GM12878 (cell line): ENCODE measurements at regions not wholly inside any gene's neighbourhood (a gene's known extent, or its start where the extent isn't known, plus 50 kb on each side); places are given as distances from the start of the nearest gene placed in this dataset.

Experiments used
- ATAC-seq: fragments of 200-7000 bp; cut with Tn5 transposase; 3 replicates; pipeline ENCODE4 v1.9.1; 2020; ENCODE audit warnings: mild to moderate bottlenecking, moderate library complexity
- BruUV-seq: library from RNA; stranded (reverse); fragments of 400-500 nt; replicated peaks from 2 replicates; lab custom pipeline; 2021; lab: Mats Ljungman, UMichigan
- CTCF ChIA-PET: fragments of 300-600 bp; sonication (Branson Sonifier 250); formaldehyde crosslinking; extraction: SDS; loops from one replicate; lab custom pipeline; 2021; ENCODE audit warnings: inconsistent platforms; lab: Yijun Ruan, JAX
- POLR2A ChIA-PET: fragments of 350-600 bp; formaldehyde crosslinking; extraction: SDS; loops from one replicate; lab custom pipeline; 2021; ENCODE audit warnings: inconsistent platforms; lab: Charles Lee
- RAD21 ChIA-PET: fragments of 300-600 bp; sonication (Branson Sonifier 250); formaldehyde crosslinking; loops from one replicate; lab custom pipeline; 2023; ENCODE audit warnings: antibody characterized with exemption; ENCODE audit not compliant: unreplicated experiment; lab: Charles Lee
- SMC1A ChIA-PET: fragments of 300-600 bp; sonication (Branson Sonifier 250); formaldehyde crosslinking; loops from one replicate; lab custom pipeline; 2023; ENCODE audit not compliant: unreplicated experiment, uncharacterized antibody; lab: Charles Lee
- DNase-seq: peaks from one replicate; pipeline ENCODE4 v3.0.0-alpha.2; 2011; ENCODE audit warnings: low read depth, low spot score
- FAIRE-seq: peaks from 3 replicates; lab custom pipeline; 2011; peaks lifted over from hg19 to GRCh38; lab: Jason Lieb, UNC
- H2AFZ ChIP-seq: 2 replicates; pipeline ENCODE4 v1.6.0; 2011; ENCODE audit warnings: low read depth, low read length, control low read depth; ENCODE audit not compliant: control insufficient read depth
- H3K27ac ChIP-seq: 2 replicates; pipeline ENCODE4 v1.5.1; 2011; ENCODE audit warnings: control low read depth; ENCODE audit not compliant: control insufficient read depth, insufficient read depth
- H3K27me3 ChIP-seq, 2 experiments: replicated peaks in 1 of 2; 2 replicates each; pipeline versions ENCODE4 v1.6.0 to v1.6.1; 2011; ENCODE audit warnings: low read length in 1 of 2; ENCODE audit not compliant: control insufficient read depth in 2 of 2, insufficient read depth in 2 of 2
- H3K36me3 ChIP-seq, 2 experiments: 2 replicates each; pipeline ENCODE4 v1.5.1; 2011; ENCODE audit warnings: low read length in 1 of 2; ENCODE audit not compliant: control insufficient read depth in 2 of 2, insufficient read depth in 2 of 2
- H3K4me1 ChIP-seq: 2 replicates; pipeline ENCODE4 v1.6.1; 2011; ENCODE audit warnings: mild to moderate bottlenecking, low read length, moderate library complexity, mixed read lengths; ENCODE audit not compliant: control insufficient read depth, insufficient read depth
- H3K4me2 ChIP-seq: 2 replicates; pipeline ENCODE4 v1.6.0; 2011; ENCODE audit warnings: control low read depth; ENCODE audit not compliant: control insufficient read depth, insufficient read depth
- H3K4me3 ChIP-seq: fragments of 200-600 bp; sonication (generic); 2 replicates; pipeline ENCODE4 v1.5.1; 2016
- H3K79me2 ChIP-seq: 2 replicates; pipeline ENCODE4 v1.6.0; 2011; ENCODE audit warnings: low read length; ENCODE audit not compliant: control insufficient read depth, insufficient read depth
- H3K9ac ChIP-seq: 2 replicates; pipeline ENCODE4 v1.8.0; 2011; ENCODE audit warnings: low read length, control low read depth, mixed read lengths; ENCODE audit not compliant: control insufficient read depth, insufficient read depth
- H3K9me3 ChIP-seq: replicated peaks from 3 replicates; pipeline ENCODE4 v1.5.1; 2011; ENCODE audit warnings: mild to moderate bottlenecking, low read length; ENCODE audit not compliant: control insufficient read depth, insufficient read depth
- H4K20me1 ChIP-seq: 2 replicates; pipeline ENCODE4 v1.6.0; 2011; ENCODE audit not compliant: control insufficient read depth, insufficient read depth
- ATF7 ChIP-seq: fragments of 450-650 bp; IDR thresholded peaks from 2 replicates; pipeline ENCODE4 v1.6.1; 2016; ENCODE audit warnings: low read depth, mild to moderate bottlenecking
- BCLAF1 ChIP-seq: fragments of 450-650 bp; IDR thresholded peaks from 2 replicates; pipeline ENCODE4 v1.6.1; 2017; ENCODE audit warnings: antibody characterized with exemption, mild to moderate bottlenecking, moderate library complexity
- CHD4 ChIP-seq: fragments of 200-600 bp; sonication (generic); IDR thresholded peaks from 2 replicates; pipeline ENCODE4 v1.6.1; 2016; ENCODE audit warnings: mild to moderate bottlenecking
- IKZF2 ChIP-seq, 2 experiments: fragments of 450-650 bp; IDR thresholded peaks; 2 replicates each; pipeline ENCODE4 v1.6.1; 2017; ENCODE audit warnings: mild to moderate bottlenecking in 2 of 2, moderate library complexity in 2 of 2
- KDM1A ChIP-seq: fragments of 200-600 bp; sonication (generic); IDR thresholded peaks from 2 replicates; pipeline ENCODE4 v1.6.1; 2016; ENCODE audit warnings: borderline replicate concordance
- MTA2 ChIP-seq: fragments of 450-650 bp; IDR thresholded peaks from 2 replicates; pipeline ENCODE4 v1.6.1; 2016; ENCODE audit warnings: low read depth, mild to moderate bottlenecking, moderate library complexity
- MTA3 ChIP-seq: IDR thresholded peaks from 2 replicates; pipeline ENCODE4 v1.6.1; 2012; ENCODE audit warnings: low read length, inconsistent platforms, borderline replicate concordance
- NFYB ChIP-seq: IDR thresholded peaks from 2 replicates; pipeline ENCODE4 v1.6.1; 2011; ENCODE audit warnings: low read depth, mild to moderate bottlenecking, low read length, improper control_type of control experiment, moderate library complexity; ENCODE audit not compliant: insufficient read depth
- NR2C1 ChIP-seq: fragments of 450-650 bp; IDR thresholded peaks from 2 replicates; pipeline ENCODE4 v1.6.1; 2017; ENCODE audit warnings: antibody characterized with exemption, mild to moderate bottlenecking, moderate library complexity
- NR2C2 ChIP-seq: IDR thresholded peaks from 2 replicates; pipeline ENCODE4 v1.6.1; 2011; ENCODE audit warnings: borderline replicate concordance, low read depth; ENCODE audit not compliant: control insufficient read depth, insufficient read length
- NR2F1 ChIP-seq: fragments of 450-650 bp; conservative IDR thresholded peaks from 2 replicates; pipeline ENCODE4 v1.6.1; 2017; ENCODE audit warnings: mild to moderate bottlenecking
- PRDM15 ChIP-seq: fragments of 450-650 bp; formaldehyde crosslinking; IDR thresholded peaks from 2 replicates; pipeline ENCODE4 v1.4.0; 2020; ENCODE audit warnings: mild to moderate bottlenecking, moderate library complexity
- RCOR1 ChIP-seq: conservative IDR thresholded peaks from 2 replicates; pipeline ENCODE4 v1.6.1; 2012; ENCODE audit warnings: low read depth, low read length, improper control_type of control experiment
- SIX5 ChIP-seq: IDR thresholded peaks from 2 replicates; pipeline ENCODE4 v1.6.1; 2011; ENCODE audit warnings: mild to moderate bottlenecking, low read depth, low read length, moderate library complexity; ENCODE audit not compliant: severe bottlenecking
- TCF12 ChIP-seq: IDR thresholded peaks from 2 replicates; pipeline ENCODE4 v1.6.1; 2011; ENCODE audit warnings: low read depth, mild to moderate bottlenecking, low read length
- ZNF207 ChIP-seq: fragments of 450-650 bp; IDR thresholded peaks from 2 replicates; pipeline ENCODE4 v1.6.1; 2014; ENCODE audit warnings: antibody characterized with exemption, mild to moderate bottlenecking, borderline replicate concordance
- whole genome bisulfite sequencing: methylation state at CpG from one replicate; pipeline ENCODE4 v1.1.6; 2016; ENCODE audit warnings: low lambda C conversion rate; ENCODE audit not compliant: insufficient replicate concordance, insufficient coverage; ENCODE audit errors: missing lambda C conversion rate; 5-methylcytosine and 5-hydroxymethylcytosine counted together
- in situ Hi-C: fragments of 300-500 bp; cut with MboI; formaldehyde crosslinking; loops from 9 replicates; pipeline ENCODE4 v1.14.3; 2018; ENCODE audit warnings: mixed read lengths
- intact Hi-C: fragments of 100-400 bp; cut with micrococcal nuclease; formaldehyde crosslinking; loops from one replicate; pipeline ENCODE4 v1.14.2; 2022; ENCODE audit not compliant: unreplicated experiment

GRCh38 chr5:56451742-56452141, 218.6 kb upstream of the ANKRD55 start:
- DNase-seq: no peak
- no peaks in the 10 kb centered on the region for H3K79me2 ChIP-seq
- CTCF ChIA-PET: interaction anchor here (1.2 kb wide), 1 partner anchor 386 kb away, joined by 3 read pairs; no protein-coding TSS in a partner anchor
- no peaks in the 10 kb centered on the region for H3K36me3 ChIP-seq
- H3K9me3 ChIP-seq: no peaks in the 10 kb centered on the region
- no peak overlapping the region for H3K4me3 ChIP-seq
- no peak for FAIRE-seq
- intact Hi-C loops: no loop called here
- H4K20me1 ChIP-seq: no peaks in the 10 kb centered on the region
- H2AFZ ChIP-seq: no peak overlapping the region
- H3K4me2 ChIP-seq: no peak overlapping the region
- POLR2A ChIA-PET: no interaction called here
- no peaks in the 10 kb centered on the region for H3K27me3 ChIP-seq
- no peaks in the 10 kb centered on the region for H3K4me1 ChIP-seq
- RAD21 ChIA-PET: interaction anchor here (0.6 kb wide), 1 partner anchor 36 kb away, joined by 3 read pairs; no protein-coding TSS in a partner anchor
- no peak overlapping the region for H3K27ac ChIP-seq
- in situ Hi-C loops: no loop called here
- ATAC-seq: no peak
- no peak overlapping the region for H3K9ac ChIP-seq
- no peak for TF ChIP-seq IKZF2 (IDR thresholded peaks at IDR 0.05)
- no peak for TF ChIP-seq KDM1A
- TF ChIP-seq PRDM15 (CRISPR knock-in tag): no peak
- TF ChIP-seq RCOR1: no peak
- no peak for TF ChIP-seq CHD4
- TF ChIP-seq ZNF207: no peak
- TF ChIP-seq NR2F1: no peak
- no peak for TF ChIP-seq TCF12
- TF ChIP-seq SIX5: no peak
- TF ChIP-seq MTA2: no peak
- no peak for TF ChIP-seq ATF7
- no peak for TF ChIP-seq NFYB
- TF ChIP-seq BCLAF1: no peak
- no peak for TF ChIP-seq NR2C2
- no peak for TF ChIP-seq NR2C1
- no peak for TF ChIP-seq MTA3
- SMC1A ChIA-PET: interaction anchor here (0.9 kb wide), 1 partner anchor 11 kb away, joined by 3 read pairs; no protein-coding TSS in a partner anchor
- no TSS peak for BruUV-seq
- WGBS: 41% methylated on average over 7 of the region's 7 CpGs
